ENCODE measurements at regions not wholly inside any gene's neighbourhood (a gene's known extent, or its start where the extent isn't known, plus 50 kb on each side); places are given as distances from the start of the nearest gene placed in this dataset.

DNA sequence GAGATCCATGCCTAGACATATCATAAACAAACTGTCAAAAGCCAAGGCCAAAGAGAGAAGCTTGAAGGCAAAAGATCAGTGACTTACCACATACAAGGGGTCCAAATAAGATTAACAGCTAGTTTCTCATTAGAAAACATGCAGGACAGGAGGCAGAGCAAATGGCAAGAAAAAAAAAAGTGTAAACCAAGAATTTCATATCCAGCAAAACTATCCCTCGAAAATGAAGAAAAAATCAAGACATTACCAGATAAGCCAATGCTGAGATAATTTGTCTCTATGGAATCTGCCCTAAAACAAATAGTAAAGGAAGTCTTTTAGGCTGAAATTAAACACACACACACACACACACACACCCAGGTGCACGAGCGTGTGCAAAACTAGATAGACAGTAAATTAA, 99.6 kb upstream of the NSMCE3 start:
- DNase-seq (ENCODE audit: low spot score): no peak

DNA sequence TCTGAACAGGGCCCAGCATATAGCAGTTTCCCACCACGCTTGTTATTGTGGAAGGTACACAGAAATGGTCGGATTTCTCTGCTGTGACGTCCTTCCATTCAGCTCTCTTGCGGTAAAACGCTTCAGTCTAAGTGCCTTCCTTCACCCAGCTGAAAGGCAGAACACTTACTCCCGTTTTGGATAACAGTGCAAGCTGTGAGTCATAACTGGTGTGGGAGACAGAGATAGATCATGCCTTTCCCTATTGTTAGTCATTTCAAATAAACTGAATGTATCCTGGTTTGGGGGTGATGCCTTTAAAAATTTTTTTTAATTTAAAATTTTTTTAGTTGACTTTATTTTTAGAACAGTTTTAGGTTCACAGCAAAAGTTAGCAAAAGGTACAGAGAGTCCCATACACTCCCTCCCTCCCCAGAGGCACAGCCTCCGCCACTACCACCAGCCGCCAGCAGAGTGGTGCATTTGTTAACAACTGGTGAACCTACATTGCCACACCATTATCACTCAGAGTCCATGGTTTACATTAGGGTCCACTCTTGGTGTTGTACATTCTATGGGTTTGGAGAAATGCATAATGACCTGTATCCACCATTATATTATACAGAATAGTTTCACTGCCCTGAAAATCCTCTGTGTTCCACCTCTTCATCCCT, 94.9 kb upstream of the NSMCE3 start:
- peak; percentile 64 for DNase-seq (ENCODE audit: low spot score)

GRCh38 chr15:29361560-29361959, 91.9 kb upstream of the NSMCE3 start:
- DNase-seq (ENCODE audit: low spot score): no peak

DNA sequence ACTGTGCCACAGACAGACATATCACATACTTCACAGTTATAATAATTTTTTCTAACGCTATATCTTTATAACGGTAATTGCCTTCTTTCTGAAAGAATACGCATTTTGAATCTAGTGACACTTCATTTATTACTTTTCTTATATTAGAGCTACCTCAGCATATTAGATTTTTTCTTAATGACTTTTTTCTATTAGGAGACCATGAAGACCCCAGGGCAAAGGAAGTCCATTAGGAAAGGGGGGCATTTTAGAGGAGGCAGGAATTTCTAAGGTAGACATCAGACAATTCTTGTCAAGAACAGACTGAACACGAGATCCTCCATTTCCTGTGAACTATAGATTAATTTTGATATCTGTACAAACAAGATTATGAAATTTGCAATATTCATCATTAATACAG, 90.5 kb upstream of the NSMCE3 start:
- no peak for DNase-seq (ENCODE audit: low spot score)

DNA sequence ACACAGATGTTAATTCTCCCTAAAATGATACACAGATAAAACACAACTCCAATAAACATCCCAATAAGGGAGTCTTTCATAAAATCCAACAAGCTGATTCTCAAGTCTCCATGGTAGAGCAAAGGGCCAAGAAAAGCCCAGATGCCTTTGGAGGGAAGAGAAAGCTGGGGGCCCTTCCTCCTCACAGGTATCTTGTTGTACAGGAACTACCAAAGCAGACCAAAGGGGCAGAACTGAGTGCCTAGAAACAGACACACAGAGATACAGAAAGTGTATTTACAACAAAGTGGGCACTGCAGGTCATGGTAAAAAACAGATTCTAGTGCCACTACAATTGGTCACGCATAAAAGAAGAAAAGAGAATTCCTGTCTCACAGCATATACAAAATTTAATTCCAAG, 87.2 kb upstream of the NSMCE3 start:
- no peak for DNase-seq (ENCODE audit: low spot score)

DNA sequence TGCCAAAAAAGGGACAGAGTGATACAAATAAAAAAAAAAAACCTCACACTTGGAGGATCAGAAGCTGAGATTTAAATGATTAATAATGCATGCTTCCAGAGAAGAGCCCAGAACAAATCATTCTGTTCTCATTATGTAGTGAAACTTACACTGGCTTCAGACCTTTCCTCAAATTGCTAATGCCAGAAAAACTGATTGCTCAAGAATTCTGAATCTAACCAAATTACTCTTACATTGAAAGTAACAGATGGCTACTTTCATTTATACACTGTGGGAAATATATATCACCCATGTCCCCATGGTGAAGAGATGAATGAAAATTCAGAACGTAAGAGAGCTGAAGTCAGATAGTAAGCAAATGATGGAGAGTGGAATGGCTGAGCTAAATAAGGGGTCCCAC, 85.9 kb upstream of the NSMCE3 start:
- DNase-seq (ENCODE audit: low spot score): no peak

GRCh38 chr15:29352402-29352801, 82.8 kb upstream of the NSMCE3 start:
- no peak for DNase-seq (ENCODE audit: low spot score)

- DNase-seq (ENCODE audit: low spot score): no peak
These were observed 79.6 kb upstream of the NSMCE3 start for GRCh38 chr15:29349196-29349595.

GRCh38 chr15:29348336-29348914, 78.8 kb upstream of the NSMCE3 start:
- DNase-seq (ENCODE audit: low spot score): no peak

- DNase-seq (ENCODE audit: low spot score): no peak
These were observed 77.4 kb upstream of the NSMCE3 start for GRCh38 chr15:29346998-29347397.

DNA sequence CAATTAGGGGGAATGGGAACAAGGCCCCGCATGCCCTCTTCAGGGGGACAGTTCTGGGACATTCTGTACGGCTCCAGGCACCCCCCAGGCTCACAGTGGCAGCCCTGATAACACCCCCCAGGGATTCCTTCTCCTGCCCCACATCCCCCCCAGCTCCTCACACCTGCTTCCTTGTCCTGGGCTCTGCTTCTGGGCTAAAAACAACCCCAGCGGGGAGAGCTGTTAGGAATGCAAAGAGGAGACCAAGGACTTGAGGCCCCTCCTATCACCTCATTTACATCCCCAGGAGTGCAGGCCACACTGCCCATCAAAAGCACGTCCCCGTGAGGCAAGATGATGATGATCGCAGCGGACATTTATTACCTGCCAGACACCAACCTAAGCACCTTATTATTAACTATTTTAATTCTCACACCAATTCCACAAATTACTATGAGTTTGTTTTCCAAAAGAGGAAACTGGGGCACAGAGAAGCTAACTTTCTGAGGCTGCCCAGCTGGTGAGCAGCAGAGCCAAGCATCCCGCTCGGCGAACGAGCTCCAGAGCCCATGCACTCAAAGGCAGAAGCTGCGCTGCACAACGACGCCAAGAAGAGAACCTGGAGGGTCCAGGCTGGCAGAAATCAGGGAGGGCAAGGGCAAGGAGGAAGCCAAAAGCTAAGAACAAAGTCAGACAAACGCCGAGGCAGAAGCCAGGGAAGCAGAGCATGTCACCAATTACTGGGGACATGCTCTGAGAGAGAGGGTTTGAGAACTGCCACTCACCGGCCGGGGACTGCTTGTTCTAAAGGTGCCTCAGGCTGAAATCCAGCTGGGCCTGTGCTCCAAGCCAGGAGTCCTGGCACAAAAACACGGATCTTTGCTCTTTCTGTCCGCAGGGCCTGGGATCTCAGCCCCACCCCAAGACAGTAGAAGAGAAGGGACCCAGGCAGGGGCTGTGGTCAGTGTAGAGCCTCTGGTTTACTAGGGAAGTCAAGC, 76.2 kb upstream of the NSMCE3 start:
- no peak for DNase-seq (ENCODE audit: low spot score)

DNA sequence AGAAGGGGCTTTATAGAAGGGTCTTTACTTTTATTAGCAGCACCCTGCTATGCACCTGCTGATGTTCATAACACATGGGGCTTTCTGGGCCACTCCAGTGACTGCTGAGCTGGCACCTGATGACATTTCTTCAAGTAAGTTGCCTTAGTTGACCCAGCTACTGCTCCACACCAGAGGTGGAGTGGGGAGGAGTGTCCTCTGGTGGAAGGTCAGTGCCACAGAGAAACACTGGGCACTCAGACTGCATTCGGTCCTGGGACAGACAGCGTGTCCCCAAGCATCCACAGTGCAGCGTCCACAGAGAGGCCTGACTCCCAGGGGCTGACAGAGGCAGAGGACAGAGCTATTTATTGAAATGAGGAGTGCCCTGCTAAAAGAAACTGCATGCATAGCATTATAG, 74.9 kb upstream of the NSMCE3 start:
- DNase-seq (ENCODE audit: low spot score): no peak

DNA sequence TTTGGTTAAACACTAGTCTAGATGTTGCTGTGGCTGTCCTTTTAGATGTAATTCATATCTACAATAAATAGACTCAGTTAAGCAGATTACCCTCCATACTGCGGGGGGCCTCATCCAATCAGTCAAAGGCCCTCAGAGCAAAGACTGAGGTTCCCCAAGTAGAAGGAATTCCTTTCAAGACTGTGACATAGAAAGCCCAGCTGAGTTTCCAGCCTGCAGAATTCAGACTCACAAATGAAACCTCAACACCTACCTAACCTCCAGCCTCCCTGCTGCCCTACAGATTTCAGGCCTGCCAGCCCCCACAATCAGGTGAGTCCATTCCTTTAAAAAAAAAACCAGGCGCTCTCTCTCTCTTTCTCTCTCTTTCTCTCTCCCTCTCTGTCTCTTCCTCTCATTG, 73.6 kb upstream of the NSMCE3 start:
- DNase-seq (ENCODE audit: low spot score): no peak

DNA sequence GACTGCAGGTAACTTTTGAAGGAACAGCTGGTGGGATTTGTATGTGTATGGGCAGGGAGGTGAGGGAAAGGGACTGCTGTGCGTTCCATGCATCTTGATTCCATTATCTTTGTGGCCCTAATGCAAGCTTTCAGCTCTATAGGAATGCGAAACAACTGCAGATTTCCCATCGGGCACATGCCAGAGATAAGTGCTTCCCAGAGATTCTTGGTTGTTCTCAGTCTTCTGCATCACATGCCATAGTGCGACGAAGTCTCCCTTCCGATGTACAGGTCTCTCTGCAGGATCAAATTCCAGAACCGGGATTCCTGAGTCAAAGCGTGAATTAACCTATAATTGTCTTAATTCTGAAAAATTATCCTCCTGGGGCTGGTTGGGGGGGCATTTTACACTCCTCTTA, 72.6 kb upstream of the NSMCE3 start:
- DNase-seq (ENCODE audit: low spot score): no peak

DNA sequence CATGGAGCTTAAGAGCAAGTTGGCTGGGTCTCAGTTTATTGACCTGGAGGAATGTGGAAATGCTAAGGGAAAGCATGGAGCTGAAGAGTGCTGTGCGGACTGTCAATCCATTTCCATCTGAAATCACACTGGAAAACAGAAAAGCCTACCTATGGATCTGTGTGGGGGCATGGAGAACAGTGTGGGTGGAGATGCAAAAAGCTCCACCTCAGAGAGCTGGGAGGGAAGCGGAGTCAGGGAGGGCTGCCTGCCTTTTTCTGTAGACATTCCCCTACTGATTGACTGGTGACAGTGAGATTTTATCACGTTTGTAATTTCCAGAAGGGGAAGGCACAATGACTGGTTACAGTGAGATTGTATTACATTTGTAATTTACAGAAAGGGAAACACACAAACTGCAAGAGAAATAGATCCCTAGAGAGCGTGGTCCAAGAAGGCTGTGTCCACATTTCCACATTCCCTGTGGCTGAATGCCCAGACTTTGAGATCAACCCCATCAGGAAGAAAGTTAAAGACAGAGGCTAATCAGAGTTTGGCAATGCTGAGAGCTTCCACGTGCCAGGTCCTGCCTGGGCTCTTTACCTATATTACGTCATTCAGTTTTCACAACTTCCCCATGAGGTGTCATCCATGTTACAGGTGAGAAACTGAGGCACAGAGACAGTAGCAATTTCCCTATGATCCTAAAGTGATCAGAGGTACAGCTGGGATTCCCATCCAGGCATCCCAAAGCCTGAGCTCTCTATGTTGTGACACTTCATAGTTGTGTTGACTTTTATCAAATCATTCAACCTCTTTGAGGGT, 67.7 kb upstream of the NSMCE3 start:
- DNase-seq (ENCODE audit: low spot score): no peak

DNA sequence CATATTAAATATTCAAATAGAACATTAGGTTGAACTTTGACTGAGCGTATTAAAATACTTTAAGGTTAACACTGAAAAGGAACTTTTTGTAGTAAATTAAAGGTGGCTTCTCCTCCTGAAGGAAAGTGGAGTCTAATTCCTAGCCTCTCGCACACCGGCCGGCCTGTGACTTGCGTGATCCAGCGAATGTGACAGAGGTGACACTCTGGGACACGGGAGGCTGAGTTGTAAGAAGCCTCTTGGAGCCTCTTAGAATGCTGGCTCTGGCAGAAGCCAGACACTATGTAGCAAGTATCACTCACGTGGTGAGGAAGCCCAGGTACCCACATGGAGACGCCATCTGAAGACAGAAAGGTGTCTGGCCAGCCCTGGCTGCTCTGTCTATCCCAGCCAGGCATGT, 64.9 kb upstream of the NSMCE3 start:
- DNase-seq (ENCODE audit: low spot score): no peak

- no peak for DNase-seq (ENCODE audit: low spot score)
These were observed 63.6 kb upstream of the NSMCE3 start for GRCh38 chr15:29333261-29333660.

GRCh38 chr15:29331669-29332068, 62.0 kb upstream of the NSMCE3 start:
- no peak for DNase-seq (ENCODE audit: low spot score)

- no peak for DNase-seq (ENCODE audit: low spot score)
These were observed 61.4 kb upstream of the NSMCE3 start for GRCh38 chr15:29331071-29331470.

- no peak for DNase-seq (ENCODE audit: low spot score)
These were observed 55.1 kb upstream of the NSMCE3 start for GRCh38 chr15:29324746-29325145.

DNA sequence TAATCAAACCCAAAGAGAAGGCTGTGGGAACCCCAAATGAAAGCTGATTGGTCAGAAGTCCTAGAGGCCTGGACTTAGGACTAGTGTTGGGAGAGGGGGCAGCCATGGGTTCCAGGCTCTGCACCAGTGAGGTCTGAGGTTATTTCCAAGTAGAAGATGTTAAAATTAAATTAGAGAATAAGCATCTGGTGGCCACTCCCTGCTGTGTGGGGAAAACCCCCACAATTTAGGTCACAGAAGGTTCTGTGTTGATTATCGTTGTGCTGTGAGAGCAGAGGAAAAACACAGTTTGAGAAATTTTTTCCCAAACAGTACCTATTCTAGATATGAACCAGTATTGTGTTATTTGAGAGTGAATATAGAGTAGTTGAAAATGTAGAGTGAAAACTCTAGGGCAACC, 53.9 kb upstream of the NSMCE3 start:
- no peak for DNase-seq (ENCODE audit: low spot score)

DNA sequence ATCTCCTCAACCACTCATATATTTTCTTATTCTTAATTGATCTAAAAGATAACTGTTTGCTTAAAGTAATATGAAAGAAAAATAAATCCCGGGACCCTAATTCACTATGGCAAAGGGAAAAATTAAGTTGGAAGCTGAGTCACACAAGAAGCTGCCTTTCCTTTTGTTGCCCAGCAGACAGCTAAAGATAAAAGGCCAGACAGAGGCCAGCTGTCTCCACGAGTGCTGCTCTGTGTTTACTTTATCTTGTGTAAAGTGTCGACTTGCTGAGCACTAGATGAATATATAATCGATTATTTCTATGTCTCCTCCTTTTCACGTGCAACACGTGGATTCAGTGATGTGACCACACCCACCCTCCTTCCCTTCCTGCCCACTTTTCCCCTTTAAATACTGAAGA, 52.8 kb upstream of the NSMCE3 start:
- no peak for DNase-seq (ENCODE audit: low spot score)

All from A172 (cell line).